ENCODE measurements at regions not wholly inside any gene's neighbourhood (a gene's known extent, or its start where the extent isn't known, plus 50 kb on each side); places are given as distances from the start of the nearest gene placed in this dataset.
"Not testable (repeated sequence)": the region's sequence is repeated elsewhere in the genome, so short reads cannot be mapped to it uniquely, and the experiment has no call there.

GRCh38 chr20:20788308-20788707 is 75.9 kb upstream of the RALGAPA2 start:
- no peak for DNase-seq

DNA sequence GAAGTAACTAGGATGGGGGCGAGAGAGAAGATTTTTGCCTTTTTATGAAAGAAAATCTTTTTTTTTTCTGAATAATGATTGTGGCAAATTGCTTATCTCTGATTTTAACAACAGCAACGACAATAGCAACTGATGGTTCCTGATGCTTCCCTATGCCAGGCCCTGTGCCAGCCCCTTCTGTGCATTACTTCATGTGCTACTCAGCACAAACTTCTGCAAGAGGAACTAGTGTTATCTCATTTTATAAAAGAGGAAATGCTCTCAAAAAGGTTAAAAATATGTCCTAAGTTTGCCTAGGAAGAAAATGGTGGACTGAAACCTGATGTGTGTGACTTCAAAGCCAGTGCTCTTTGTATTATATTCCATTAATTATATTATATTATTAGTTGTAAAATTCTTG is 74.0 kb upstream of the RALGAPA2 start:
- peak; percentile 22 for DNase-seq

GRCh38 chr20:20785226-20785625 is 72.8 kb upstream of the RALGAPA2 start:
- DNase-seq: no peak

DNA sequence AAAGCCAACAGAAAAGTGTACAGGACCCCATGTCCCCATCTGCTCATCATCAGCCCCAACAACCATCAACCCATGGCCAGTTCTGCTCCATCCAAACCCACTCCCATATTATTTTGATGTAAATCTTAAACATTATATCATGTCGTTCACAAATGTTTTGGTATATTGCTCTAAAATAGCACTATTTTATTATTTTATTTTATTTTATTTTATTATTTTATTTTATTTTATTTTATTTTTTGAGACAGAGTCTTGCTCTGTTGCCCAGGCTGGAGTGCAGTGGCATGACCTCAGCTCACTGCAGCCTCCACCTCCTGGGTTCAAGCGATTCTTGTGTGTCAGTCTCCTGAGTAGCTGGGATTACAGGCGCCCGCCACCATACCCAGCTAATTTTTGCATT is 72.0 kb upstream of the RALGAPA2 start:
- DNase-seq: not testable (repeated sequence)

GRCh38 chr20:20783450-20783849 is 71.0 kb upstream of the RALGAPA2 start:
- no peak for DNase-seq

GRCh38 chr20:20782755-20783154 is 70.3 kb upstream of the RALGAPA2 start:
- DNase-seq: no peak

DNA sequence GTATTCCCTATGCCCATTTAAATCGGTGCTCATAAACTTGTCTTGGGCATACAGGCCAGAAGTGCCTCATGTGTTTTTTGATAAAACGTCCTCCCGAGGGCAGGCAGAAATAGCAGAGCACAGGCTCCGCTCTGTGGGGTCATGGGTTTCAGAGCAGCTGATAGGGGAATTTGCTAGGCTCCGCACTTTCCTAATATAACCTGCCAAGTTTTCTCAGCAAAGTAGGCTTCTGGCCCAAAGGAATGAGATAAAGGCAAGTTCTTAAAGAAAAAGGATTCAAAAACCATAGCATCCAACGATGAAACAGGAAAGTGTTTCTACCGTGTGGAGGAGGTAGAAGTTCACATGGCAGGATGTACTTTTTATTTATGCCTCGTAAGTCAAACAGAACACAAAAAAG is 69.8 kb upstream of the RALGAPA2 start:
- no peak for DNase-seq

DNA sequence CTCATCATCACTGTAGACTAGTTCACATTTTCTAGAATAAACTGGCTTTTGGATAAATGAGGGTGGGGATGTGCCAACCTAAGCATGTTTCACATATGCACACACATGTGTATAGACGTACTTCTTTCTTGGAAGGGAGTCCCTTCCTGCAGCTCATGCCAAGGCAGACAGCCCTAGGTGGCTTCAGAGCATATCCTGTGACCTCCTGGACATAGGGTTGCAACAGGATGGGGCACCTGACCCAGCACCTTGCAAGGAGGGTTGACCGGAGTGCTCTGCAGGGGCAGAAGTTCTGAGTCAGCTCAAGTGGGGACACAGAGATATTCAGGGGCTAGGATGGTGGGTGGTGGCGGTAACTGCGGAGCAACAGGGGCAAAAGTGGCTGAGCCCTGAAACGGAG is 68.6 kb upstream of the RALGAPA2 start:
- no peak for DNase-seq

GRCh38 chr20:20780127-20780824 is 67.8 kb upstream of the RALGAPA2 start:
- DNase-seq: peak; percentile 74

DNA sequence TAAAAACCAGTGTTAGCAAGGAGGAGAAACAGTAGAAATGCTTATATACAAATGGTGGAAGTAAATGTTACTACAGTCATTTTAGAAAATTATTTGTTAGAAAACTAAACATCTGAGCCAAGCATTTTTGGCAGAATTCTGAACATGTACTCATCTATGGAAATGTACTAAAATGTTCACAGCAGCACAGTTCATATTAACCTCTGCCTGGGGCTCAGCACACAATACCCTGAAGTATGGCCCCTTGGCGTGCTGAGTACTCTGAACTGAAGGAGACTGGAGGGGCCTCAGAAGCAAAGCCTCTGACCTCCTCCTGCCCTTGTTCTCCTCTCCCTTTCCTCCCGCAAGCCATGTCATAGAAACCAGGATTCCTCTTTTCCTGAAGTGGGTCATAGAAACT is 66.2 kb upstream of the RALGAPA2 start:
- no peak for DNase-seq

DNA sequence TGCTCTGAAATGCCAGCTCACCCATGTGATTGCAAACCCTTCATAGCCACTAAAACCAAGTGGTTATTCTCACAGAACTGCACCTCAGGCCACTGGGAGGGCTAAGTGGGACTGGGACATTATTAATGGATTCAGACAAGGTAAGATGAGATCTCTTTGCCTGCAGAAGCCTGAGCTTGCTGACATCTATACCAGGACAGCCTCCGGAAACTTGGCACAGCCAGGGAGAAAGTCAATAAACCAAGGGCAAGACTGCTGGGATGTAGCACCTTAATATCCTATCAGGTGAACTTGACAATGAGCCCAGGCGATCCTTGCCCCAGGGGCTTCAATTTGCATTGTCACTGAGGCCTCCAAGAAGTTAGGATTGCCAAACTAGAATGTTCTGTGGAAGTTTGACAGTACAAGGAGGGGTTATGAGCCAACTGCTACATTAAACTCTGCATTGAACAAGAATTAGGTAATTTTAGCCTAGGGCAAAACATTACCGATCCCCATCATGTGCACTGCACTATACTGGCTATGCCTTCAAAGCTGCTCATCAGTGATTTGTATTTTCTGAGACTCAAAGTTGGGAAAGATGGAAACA is 60.1 kb upstream of the RALGAPA2 start:
- no peak for DNase-seq

DNA sequence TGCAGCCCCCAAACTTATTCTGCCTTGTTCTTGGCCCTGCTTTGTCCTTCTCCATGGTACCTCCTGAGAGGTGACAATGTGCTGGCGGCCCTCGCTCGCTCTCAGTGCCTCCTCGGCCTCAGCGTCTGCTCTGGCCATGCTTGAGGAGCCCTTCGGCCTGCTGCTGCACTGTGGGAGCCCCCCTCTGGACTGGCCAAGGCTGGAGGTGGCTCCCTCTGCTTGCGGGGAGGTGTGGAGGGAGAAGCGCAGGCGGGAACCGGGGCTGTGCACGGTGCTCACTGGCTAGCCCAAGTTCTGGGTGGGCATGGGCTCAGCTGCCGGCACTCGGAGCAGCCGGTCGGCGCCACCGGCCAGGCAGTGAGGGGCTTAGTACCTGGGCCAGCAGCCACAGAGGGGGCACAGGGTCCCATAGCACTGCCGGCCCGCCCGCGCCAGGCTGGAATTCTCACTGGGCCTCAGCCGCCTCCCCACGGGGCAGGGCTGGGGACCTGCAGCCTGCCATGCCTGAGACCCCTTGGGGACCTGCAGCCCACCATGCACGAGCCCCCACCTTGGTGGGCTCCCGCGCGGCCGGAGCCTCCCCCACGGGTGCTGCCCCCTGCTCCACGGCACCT is 55.9 kb upstream of the RALGAPA2 start:
- DNase-seq: no peak

DNA sequence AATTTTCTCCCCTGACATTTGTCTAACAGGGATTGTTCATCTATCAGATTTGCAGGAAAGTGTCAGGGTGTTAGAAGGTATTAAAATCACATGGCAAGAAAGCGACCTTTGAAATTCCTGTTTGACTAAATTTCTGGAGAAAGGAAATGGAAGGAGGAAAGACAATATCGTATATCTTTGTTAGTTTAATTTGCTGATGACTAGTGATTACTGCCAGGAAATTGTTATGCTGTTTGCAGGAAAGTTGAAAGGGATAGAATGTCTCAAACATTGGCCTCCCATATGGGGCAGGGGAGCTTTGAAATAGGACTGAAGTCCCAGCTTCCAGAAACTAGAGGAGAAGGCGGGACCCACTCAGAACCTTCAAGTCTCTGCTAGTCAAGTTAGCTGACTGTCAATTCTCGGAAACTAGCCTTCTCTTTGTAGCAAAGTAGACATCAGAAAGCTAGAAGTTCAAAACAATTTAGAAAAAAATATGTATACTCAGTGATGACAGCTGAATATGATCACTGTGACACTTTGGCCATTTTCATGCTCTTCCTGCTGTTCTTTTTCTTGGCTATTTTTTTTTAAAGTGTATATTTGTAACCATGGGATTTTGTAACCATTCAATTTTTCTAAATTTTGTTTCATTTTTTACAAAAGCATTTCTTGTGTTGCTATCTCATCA is 53.4 kb upstream of the RALGAPA2 start:
- DNase-seq: no peak

DNA sequence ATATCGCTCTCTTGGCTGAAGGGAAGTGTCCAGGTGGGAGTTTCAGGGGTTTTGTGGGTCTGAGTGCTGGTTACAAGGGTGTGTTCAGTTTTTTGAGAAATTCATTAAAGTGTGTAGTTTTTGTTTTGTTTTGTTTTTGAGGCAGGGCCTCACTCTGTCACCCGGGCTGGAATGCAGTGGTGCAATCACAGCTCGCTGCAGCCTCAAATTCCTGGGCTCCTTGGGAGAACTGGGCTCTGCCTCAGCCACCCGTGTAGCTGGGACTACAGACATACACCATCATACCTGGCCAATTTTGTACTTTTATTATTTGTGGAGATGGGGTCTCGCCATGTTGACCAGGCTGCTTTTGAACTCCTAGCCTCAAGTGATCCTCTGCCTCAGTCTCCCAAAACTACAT is 51.2 kb upstream of the RALGAPA2 start:
- no peak for DNase-seq
